ENCODE measurements at regions not wholly inside any gene's neighbourhood (a gene's known extent, or its start where the extent isn't known, plus 50 kb on each side); places are given as distances from the start of the nearest gene placed in this dataset.

DNA sequence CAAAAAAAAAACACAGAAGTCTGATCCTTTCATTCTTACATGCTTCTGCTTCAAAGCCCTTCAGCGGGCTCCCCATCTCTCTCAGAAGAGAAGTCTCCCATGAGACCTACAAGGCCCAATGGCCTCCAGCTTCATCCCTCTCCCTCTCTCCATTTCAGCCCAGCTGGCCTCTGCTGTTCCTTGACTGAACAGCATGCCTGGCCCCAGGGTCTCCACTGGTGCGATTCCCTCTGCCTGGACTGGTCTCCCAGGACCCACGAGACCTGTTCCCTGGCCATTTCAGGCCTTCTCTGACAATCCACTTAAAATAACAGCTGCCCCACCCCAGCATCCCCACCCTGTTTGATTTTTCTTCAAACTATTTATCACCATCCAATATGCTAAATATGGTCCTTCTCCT is 91.2 kb downstream of the AIPL1 start:
- Mint-ChIP-seq H3K4me1 (no peaks in the 10 kb centered on the region), H3K27ac (no peak overlapping the region), H3K4me3 (no peak overlapping the region), H3K36me3 (ENCODE audit: low read depth) (no peaks in the 10 kb centered on the region), H3K9me3 (no peaks in the 10 kb centered on the region), H3K27me3 (peaks cover 4% of the 10 kb centered on the region)
- intact Hi-C loops (cut with micrococcal nuclease): no loop called here
- no peak for DNase-seq

DNA sequence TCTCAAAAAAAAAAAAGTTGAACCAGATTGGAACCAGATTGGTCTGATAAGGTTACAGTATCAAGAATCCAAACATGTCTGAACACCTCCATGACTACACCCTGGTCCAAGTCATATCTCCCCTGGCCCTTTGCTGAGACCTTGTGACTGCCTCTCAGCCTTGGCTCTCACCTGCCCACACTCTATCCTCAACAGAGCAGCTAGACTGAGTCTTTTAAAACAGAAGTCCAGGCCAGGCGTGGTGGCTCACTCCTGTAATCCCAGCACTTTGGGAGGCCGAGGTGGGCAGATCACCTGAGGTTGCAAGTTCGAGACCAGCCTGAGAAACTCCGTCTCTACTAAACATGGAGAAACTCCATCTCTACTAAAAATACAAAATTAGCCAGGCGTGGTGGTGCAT is 91.7 kb downstream of the AIPL1 start:
- no peaks in the 10 kb centered on the region for H3K9me3 Mint-ChIP-seq
- no peaks in the 10 kb centered on the region for H3K36me3 Mint-ChIP-seq (ENCODE audit: low read depth)
- peaks cover 4% of the 10 kb centered on the region for H3K27me3 Mint-ChIP-seq
- no peak for DNase-seq
- no peaks in the 10 kb centered on the region for H3K4me1 Mint-ChIP-seq
- H3K4me3 Mint-ChIP-seq: no peak overlapping the region
- intact Hi-C loops (cut with micrococcal nuclease): no loop called here
- no peak overlapping the region for H3K27ac Mint-ChIP-seq

DNA sequence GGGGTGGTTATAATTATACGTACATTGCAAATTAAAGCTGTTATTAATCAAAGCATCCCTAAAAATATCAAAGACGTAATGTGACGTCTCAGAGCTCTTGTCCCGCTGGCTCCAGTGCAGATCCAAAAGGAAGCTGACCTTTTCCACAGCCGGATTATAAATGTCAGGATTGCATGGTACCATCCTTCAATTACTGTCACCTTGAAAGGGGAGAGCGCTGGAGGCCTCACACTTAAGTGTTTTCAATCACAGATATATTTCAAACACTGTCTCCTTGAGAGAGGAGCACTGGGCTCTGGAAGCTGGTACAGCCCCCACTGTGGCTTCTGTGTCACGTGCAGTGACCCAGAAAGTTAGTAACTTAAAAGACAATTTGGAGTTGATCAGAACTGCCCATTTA is 94.2 kb downstream of the AIPL1 start:
- intact Hi-C loops (cut with micrococcal nuclease): no loop called here
- no peaks in the 10 kb centered on the region for H3K9me3 Mint-ChIP-seq
- no peak overlapping the region for H3K4me3 Mint-ChIP-seq
- DNase-seq: no peak
- H3K27ac Mint-ChIP-seq: no peak overlapping the region
- peaks cover 3% of the 10 kb centered on the region for H3K27me3 Mint-ChIP-seq
- H3K4me1 Mint-ChIP-seq: no peaks in the 10 kb centered on the region
- no peaks in the 10 kb centered on the region for H3K36me3 Mint-ChIP-seq (ENCODE audit: low read depth)

DNA sequence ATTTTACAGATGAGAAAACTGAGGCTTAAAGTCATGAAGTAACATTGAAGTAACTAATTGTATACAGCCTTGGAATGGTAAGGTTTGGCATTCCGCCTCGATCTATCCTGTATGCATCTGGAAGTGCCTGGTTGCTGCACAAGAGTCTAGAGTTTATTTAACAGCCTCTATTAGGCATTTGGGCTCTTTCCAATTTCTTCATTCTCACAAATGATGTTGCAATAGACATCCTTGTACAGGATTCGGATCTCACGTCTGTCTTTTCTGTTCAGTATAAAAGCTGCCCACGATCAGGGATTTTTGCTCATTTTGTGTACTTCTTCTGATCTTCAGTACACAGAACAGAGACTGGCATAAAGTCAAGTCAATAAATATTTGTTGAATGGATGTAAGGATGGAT is 100.5 kb downstream of the AIPL1 start:
- H3K9me3 Mint-ChIP-seq: no peaks in the 10 kb centered on the region
- no peak for DNase-seq
- H3K4me1 Mint-ChIP-seq: no peaks in the 10 kb centered on the region
- H3K36me3 Mint-ChIP-seq (ENCODE audit: low read depth): no peaks in the 10 kb centered on the region
- intact Hi-C loops (cut with micrococcal nuclease): no loop called here
- peaks cover 1% of the 10 kb centered on the region for H3K27me3 Mint-ChIP-seq
- H3K27ac Mint-ChIP-seq: no peak overlapping the region
- H3K4me3 Mint-ChIP-seq: no peak overlapping the region

DNA sequence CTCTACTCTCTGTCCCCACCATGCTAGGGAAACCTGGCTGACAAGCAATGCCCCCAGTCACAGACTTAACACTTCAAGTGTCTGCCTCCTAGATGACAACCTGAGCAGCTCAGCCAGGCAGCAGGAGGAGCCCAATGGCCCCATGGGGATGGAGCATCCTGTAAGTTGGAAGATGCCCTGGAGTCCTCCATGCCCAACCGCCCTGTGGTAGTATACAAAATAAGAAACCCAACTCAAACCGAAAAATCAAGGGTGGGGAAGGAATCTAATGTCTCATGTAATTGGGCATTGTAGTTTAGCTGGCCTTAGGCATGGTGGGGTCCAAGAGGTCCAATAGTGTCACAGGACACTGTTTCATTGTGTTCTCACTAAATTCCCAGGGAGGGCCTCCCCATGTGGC is 104.0 kb downstream of the AIPL1 start:
- H3K27me3 Mint-ChIP-seq: peaks cover 12% of the 10 kb centered on the region
- H3K4me3 Mint-ChIP-seq: no peak overlapping the region
- no peak overlapping the region for H3K27ac Mint-ChIP-seq
- no peaks in the 10 kb centered on the region for H3K9me3 Mint-ChIP-seq
- H3K4me1 Mint-ChIP-seq: no peaks in the 10 kb centered on the region
- intact Hi-C loops (cut with micrococcal nuclease): no loop called here
- no peaks in the 10 kb centered on the region for H3K36me3 Mint-ChIP-seq (ENCODE audit: low read depth)
- no peak for DNase-seq

DNA sequence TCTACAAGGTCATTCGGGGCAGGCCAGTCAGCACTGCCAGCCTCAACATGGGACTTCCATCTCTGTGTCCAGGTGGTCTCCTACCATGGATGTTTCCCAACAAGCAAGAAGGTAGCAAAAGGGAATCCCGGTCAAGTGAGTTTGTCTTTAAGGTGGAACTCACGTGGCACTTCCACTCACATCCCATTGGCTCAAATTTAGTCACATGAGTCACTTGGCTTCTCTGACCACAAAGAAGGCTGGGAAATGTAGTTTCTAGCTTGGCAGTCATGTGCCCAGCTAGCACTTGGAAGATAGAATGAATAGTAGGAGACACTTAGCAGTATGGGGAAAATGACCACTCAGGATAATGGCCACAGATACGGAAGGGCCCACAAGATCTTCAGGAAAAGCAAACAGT is 106.6 kb downstream of the AIPL1 start:
- Mint-ChIP-seq H3K9me3 (no peaks in the 10 kb centered on the region), H3K4me1 (no peaks in the 10 kb centered on the region), H3K36me3 (ENCODE audit: low read depth) (no peaks in the 10 kb centered on the region), H3K27ac (no peak overlapping the region), H3K4me3 (no peak overlapping the region), H3K27me3 (peaks cover 12% of the 10 kb centered on the region)
- no peak for DNase-seq
- intact Hi-C loops (cut with micrococcal nuclease): no loop called here

DNA sequence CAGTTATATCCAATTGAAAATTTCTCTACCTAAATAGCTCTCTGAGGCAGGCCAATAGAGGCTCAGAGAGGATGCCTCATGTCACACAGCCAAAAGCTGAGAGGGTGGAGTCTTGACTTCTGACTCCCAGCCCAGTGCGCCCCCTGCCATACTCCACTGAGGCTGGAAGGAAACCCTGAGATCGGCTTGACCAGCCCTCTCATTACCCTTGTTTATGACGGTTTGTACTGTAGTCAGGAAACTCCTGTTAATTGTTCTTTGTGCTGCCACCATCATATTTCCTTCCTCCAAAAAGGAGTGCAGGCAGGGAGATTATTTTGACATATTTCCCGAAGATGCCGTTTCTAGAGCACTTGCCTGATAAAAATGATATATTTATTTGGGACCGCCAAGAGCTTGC is 107.9 kb downstream of the AIPL1 start:
- intact Hi-C loops (cut with micrococcal nuclease): no loop called here
- H3K36me3 Mint-ChIP-seq (ENCODE audit: low read depth): no peaks in the 10 kb centered on the region
- H3K4me1 Mint-ChIP-seq: no peaks in the 10 kb centered on the region
- no peak overlapping the region for H3K27ac Mint-ChIP-seq
- no peak for DNase-seq
- peaks cover 12% of the 10 kb centered on the region for H3K27me3 Mint-ChIP-seq
- H3K9me3 Mint-ChIP-seq: no peaks in the 10 kb centered on the region
- no peak overlapping the region for H3K4me3 Mint-ChIP-seq

DNA sequence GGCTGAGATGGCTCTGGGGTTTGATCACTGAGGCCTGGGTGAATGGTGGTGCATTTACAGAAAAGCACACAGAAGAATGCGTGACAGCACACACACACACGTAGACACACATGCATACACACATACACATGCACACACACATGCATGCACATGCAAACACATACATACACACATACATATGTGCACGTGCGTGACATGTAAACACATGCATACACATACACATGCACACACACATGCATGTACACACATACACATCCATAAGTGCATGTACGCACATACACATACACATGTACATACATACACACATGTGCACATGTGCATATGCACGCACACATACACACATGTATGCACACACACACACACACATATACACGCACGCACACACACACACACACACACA is 108.4 kb downstream of the AIPL1 start:
- Mint-ChIP-seq H3K4me1 (no peaks in the 10 kb centered on the region), H3K4me3 (no peak overlapping the region), H3K27ac (no peak overlapping the region), H3K27me3 (peaks cover 12% of the 10 kb centered on the region), H3K36me3 (ENCODE audit: low read depth) (no peaks in the 10 kb centered on the region), H3K9me3 (no peaks in the 10 kb centered on the region)
- DNase-seq: no peak
- intact Hi-C loops (cut with micrococcal nuclease): no loop called here

DNA sequence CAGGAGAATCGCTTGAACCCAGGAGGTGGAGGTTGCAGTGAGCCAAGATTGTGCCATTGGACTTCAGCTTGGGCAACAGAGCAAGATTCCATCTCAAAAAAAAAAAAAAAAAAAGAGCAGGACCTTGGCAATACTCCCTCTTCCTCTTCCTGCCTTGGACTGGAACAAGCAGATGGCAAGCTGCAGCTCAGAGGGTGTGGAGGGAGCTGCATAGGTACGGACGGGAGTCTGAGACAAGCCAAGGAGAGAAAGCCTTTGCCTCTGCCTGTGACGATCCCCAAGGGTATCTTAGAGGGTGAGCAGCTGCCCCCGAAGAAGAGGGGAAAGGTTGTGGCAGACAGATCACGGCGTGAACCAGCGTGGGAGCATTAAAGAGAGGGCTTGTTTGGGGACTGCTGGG is 109.2 kb downstream of the AIPL1 start:
- Mint-ChIP-seq H3K27ac (no peak overlapping the region), H3K9me3 (no peaks in the 10 kb centered on the region), H3K4me1 (no peaks in the 10 kb centered on the region), H3K4me3 (no peak overlapping the region), H3K36me3 (ENCODE audit: low read depth) (no peaks in the 10 kb centered on the region), H3K27me3 (peaks cover 12% of the 10 kb centered on the region)
- intact Hi-C loops (cut with micrococcal nuclease): no loop called here
- DNase-seq: no peak

DNA sequence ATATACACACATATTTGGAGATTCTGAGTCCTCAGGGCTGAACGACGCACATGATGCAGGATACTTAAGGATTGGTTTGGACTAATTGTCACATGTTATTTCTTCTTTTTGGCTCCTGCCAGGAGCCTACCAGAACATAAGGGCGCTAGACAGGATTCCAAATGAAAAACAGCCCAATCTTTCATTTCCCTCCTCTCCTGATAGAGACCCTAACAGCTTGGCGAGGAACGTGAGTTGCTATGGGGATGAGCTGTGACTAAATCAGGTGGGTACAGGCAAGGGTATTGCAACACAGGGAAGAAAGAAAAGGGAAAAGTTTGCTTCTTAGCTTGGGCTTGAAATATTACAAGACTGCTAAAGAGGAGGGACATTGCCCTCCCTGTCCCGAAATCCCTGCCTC is 109.9 kb downstream of the AIPL1 start:
- H3K27me3 Mint-ChIP-seq: peaks cover 12% of the 10 kb centered on the region
- no peak overlapping the region for H3K4me3 Mint-ChIP-seq

DNA sequence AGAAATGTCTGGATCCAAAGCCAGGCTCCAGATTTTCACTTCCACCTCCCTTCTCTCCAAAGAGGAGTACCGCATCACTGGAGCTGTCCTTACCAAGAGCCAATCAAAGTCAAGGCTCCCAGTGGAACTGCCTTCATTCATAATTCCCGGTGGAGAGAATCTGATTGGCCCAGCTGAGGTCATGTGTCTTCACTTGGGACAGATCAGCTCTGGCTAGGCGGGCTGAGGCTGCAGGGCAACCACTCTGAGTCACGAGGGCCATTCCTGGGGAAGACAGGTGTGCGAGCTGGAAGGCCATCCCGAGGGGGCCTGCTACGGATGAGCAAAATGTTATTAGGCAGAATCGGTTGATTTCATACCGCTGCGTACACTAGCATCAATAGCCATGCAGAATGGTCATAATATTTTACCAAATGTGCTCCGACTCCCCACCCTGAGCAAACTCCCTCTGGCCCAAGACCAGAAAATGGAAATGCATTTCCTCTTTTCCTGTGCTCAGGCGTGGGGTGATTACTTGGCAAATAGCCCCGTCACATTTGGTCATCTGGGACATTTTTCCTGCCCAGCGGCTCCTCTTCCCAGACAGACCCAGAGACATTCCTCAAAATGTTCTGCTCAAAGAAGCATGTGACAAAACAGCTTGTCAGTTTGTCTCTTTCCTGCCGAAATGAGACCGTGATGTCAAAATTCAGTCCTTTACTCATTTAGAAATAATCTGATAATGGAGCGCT is 111.1 kb downstream of the AIPL1 start:
- intact Hi-C loops (cut with micrococcal nuclease): no loop called here
- no peaks in the 10 kb centered on the region for H3K4me1 Mint-ChIP-seq
- no peaks in the 10 kb centered on the region for H3K36me3 Mint-ChIP-seq (ENCODE audit: low read depth)
- H3K27me3 Mint-ChIP-seq: peaks cover 9% of the 10 kb centered on the region
- H3K4me3 Mint-ChIP-seq: no peak overlapping the region
- DNase-seq: no peak
- no peak overlapping the region for H3K27ac Mint-ChIP-seq
- H3K9me3 Mint-ChIP-seq: no peaks in the 10 kb centered on the region

More for the DNA sequence above, 109.9 kb downstream of the AIPL1 start:
- intact Hi-C loops (cut with micrococcal nuclease): no loop called here
- Mint-ChIP-seq H3K36me3 (ENCODE audit: low read depth) (no peaks in the 10 kb centered on the region), H3K27ac (no peak overlapping the region), H3K4me1 (no peaks in the 10 kb centered on the region), H3K9me3 (no peaks in the 10 kb centered on the region)
- no peak for DNase-seq

DNA sequence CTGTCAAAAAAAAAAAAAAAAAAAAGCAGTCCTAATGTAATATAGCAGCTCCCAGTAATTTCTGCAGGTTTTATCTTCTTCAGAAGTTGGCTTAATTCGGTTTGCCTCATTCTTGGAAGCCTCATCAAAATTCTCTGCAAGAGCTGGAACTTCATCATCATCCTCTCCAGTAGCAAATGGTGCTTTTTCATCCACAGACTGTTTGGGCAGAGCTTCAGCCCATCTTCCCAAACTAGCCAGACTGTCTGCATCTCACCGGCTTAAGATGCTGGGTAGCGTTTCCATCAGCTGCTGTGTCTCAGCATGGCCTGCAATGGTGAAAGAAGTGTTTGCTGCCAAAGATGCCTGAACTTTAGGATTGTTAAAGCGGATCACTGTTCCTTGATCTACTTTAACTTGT is 112.6 kb downstream of the AIPL1 start:
- H3K27me3 Mint-ChIP-seq: peaks cover 5% of the 10 kb centered on the region
- no peak for DNase-seq

DNA sequence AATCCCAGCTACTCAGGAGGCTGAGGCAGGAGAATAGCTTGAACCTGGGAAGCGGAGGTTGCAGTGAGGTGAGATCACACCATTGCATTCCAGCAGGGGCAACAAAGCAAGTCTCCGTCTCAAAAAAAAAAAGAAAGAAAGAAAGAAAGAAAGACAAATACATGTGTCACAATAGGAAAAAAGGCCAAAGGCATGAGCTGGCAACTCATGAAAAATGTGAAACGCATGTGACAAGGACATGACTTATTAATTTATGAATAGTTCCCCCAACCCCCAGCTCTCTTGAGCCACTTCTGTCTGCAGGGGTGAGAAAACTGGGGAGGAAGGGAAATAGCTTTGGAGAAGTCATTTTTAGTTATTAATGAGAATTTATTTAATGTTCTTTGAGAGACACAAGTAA is 120.6 kb downstream of the AIPL1 start:
- Mint-ChIP-seq H3K27me3 (peaks cover 8% of the 10 kb centered on the region), H3K27ac (no peak overlapping the region), H3K4me1 (no peaks in the 10 kb centered on the region), H3K4me3 (no peak overlapping the region), H3K36me3 (ENCODE audit: low read depth) (no peaks in the 10 kb centered on the region), H3K9me3 (no peaks in the 10 kb centered on the region)
- intact Hi-C loops (cut with micrococcal nuclease): no loop called here
- no peak for DNase-seq

More for the DNA sequence above, 112.6 kb downstream of the AIPL1 start:
- Mint-ChIP-seq H3K4me3 (no peak overlapping the region), H3K9me3 (no peaks in the 10 kb centered on the region), H3K36me3 (ENCODE audit: low read depth) (no peaks in the 10 kb centered on the region), H3K27ac (no peak overlapping the region), H3K4me1 (no peaks in the 10 kb centered on the region)
- intact Hi-C loops (cut with micrococcal nuclease): no loop called here

DNA sequence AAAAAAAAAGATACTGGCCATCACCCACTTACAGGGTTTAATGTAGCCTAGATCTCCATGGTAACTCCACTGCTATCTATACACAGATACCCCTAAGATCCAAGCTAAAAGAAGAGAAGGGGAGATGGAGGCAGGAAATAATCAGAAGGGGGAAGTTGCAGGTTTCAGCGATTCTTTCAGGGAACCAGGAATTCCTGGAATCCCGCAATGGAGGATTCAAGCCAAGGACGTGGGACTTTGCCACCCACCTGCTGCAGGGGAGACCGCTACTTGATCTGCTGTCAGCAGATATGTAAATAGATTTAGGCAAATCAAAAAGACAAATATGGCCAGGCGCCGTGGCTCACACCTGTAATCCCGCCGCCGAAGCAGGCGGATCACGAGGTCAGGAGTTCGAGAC is 121.1 kb downstream of the AIPL1 start:
- H3K36me3 Mint-ChIP-seq (ENCODE audit: low read depth): no peaks in the 10 kb centered on the region
- H3K27me3 Mint-ChIP-seq: peaks cover 8% of the 10 kb centered on the region
- no peak overlapping the region for H3K4me3 Mint-ChIP-seq
- no peak for DNase-seq
- no peaks in the 10 kb centered on the region for H3K4me1 Mint-ChIP-seq
- no peaks in the 10 kb centered on the region for H3K9me3 Mint-ChIP-seq
- intact Hi-C loops (cut with micrococcal nuclease): no loop called here
- H3K27ac Mint-ChIP-seq: no peak overlapping the region

DNA sequence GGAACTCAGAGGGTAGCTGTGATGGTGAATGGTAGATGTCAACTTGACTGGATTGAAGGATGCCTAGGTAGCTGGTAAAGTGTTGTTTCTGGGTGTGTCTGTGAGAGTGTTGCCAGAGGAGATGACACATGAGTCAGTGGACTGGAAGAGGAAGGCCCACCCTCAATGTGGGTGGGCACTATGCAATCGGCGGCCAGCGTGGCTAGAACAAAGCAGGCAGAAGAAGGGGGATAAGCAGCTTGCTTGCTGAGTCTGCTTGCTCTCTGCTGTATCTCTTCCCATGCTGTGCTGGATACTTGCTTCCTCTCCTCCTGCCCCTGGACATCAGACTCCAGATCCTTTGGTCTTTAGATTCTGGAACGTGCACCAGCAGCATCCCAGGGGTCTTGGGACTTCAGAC is 128.1 kb downstream of the AIPL1 start:
- no peak overlapping the region for H3K4me3 Mint-ChIP-seq
- intact Hi-C loops (cut with micrococcal nuclease): no loop called here
- H3K36me3 Mint-ChIP-seq (ENCODE audit: low read depth): no peaks in the 10 kb centered on the region
- H3K27ac Mint-ChIP-seq: no peak overlapping the region
- H3K9me3 Mint-ChIP-seq: no peaks in the 10 kb centered on the region
- DNase-seq: no peak
- peaks cover 4% of the 10 kb centered on the region for H3K27me3 Mint-ChIP-seq
- H3K4me1 Mint-ChIP-seq: no peaks in the 10 kb centered on the region
